Right lobe of liver (tissue), 6 donors: ENCODE measurements at regions not wholly inside any gene's neighbourhood (a gene's known extent, or its start where the extent isn't known, plus 50 kb on each side); places are given as distances from the start of the nearest gene placed in this dataset.

Source experiments
- ATAC-seq, 4 donors: fragments of 200-7000 bp; cut with Tn5 transposase; one replicate each; pipeline ENCODE4 v1.9.1; 2020; ENCODE audit warnings: mild to moderate bottlenecking in 4 of 4, moderate library complexity in 4 of 4
- DNase-seq, 3 donors: peaks; one replicate each; pipeline ENCODE4 v3.0.0-alpha.2; 2020
- H3K27ac ChIP-seq, 3 donors: fragments of 200-600 bp; one replicate each; pipeline ENCODE4 v1.8.0; 2022
- H3K27me3 ChIP-seq, 2 donors: fragments of 200-600 bp; one replicate each; pipeline ENCODE4 v1.8.0; 2022
- H3K36me3 ChIP-seq, 4 donors: fragments of 200-600 bp; sonication (generic) in 1 of 4; one replicate each; pipeline versions ENCODE4 v1.5.1 to v1.8.0; 2017 to 2022; ENCODE audit warnings: control low read depth in 1 of 4
- H3K4me1 ChIP-seq, 4 donors: fragments of 200-600 bp; sonication (generic) in 1 of 4; one replicate each; pipeline versions ENCODE4 v1.5.1 to v1.8.0; 2017 to 2022; ENCODE audit warnings: control low read depth in 1 of 4
- H3K4me3 ChIP-seq, 3 donors: fragments of 200-600 bp; one replicate each; pipeline ENCODE4 v1.8.0; 2022
- H3K9me3 ChIP-seq, 4 donors: fragments of 200-600 bp; sonication (generic) in 1 of 4; one replicate each; pipeline versions ENCODE4 v1.5.1 to v1.8.0; 2017 to 2022; ENCODE audit warnings: control low read depth in 1 of 4
- POLR2A ChIP-seq: fragments of 450-650 bp; IDR thresholded peaks from one replicate; pipeline ENCODE4 v1.6.1; 2017; ENCODE audit warnings: antibody characterized with exemption, mild to moderate bottlenecking
- WGBS: methylation state at CpG from one replicate; pipeline ENCODE4 v1.1.6; 2018; ENCODE audit warnings: low coverage, low lambda C conversion rate; ENCODE audit not compliant: insufficient coverage; ENCODE audit errors: missing lambda C conversion rate; 5-methylcytosine and 5-hydroxymethylcytosine counted together
- intact Hi-C, 2 donors: fragments of 100-400 bp; cut with DNase I; formaldehyde crosslinking; loops; one replicate each; pipeline versions ENCODE4 v1.11.2 to v1.14.1; 2022
- TF ChIP-seq, protein P1 (sequence below), 4 donors: fragments of 200-600 bp in 3 of 4; fragments of 450-650 bp in 1 of 4; IDR thresholded peaks; one replicate each; pipeline versions ENCODE4 v1.5.1 to v1.8.0; 2016 to 2022; ENCODE audit warnings: antibody characterized with exemption in 4 of 4, mild to moderate bottlenecking in 2 of 4
- donor health status: DM: no; HTN: yes; CAD: no.
- donor health status: DM: no; HTN: no; CAD: no.
- donor health status: DM: no; HTN: no; CAD: no.
- donor health status: DM: no; HTN: yes; CAD: no.
- donor health status: DM: no; HTN: yes; CAD: no.

DNA sequence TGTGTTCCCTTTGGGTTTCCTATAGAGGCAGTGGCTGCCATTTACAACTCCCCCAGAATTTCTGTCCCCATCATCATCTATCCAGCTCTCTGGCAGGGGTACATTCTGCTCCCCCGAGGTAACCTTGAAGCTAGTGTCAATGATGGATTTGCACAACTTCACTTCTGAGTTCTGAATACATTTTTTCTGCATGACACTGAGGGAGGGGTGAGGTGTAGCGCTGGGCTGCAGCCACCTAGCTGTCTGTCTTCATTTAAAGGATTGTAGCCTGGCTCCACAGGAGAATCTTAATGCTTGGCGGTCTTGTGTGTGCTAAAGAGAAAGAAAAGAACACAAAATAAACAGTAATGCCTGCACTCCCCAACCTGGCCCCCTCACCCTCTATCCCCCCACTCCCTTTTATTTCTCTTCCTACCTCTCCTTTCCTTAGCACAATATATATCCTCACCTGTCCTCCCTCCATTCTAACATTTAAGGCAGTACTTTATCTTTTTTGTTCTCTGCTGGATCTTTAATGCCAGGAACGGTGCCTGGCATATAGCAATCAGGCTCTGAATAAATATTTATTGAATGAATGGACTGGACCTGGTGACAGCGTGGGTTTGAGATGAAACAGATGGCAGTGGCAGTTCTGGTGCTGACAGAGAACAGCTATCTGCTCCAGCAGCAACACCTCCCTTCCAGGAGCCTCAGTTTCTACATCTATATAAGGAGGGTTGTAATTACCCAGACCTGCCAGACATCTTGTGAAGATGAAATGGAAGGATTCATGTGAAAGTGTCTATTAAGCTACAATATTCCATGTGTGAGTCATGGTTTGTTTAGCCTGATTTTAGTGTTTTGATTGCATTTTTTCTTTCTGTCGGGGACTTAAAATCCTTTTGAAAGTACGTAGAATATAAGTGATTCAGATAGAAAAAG, 163.5 kb upstream of the CDH11 start:
- WGBS = 42% methylated on average over 6 of the region's 7 CpGs
- Histone ChIP-seq H3K9me3 (no peaks in the 10 kb centered on the region), H3K36me3 (no peaks in the 10 kb centered on the region), H3K4me3 (no peak overlapping the region), H3K27me3 (no peaks in the 10 kb centered on the region), H3K27ac (no peak overlapping the region), H3K4me1 (no peaks in the 10 kb centered on the region)
- intact Hi-C loops = no loop called here
- TF ChIP-seq, protein P1, sequence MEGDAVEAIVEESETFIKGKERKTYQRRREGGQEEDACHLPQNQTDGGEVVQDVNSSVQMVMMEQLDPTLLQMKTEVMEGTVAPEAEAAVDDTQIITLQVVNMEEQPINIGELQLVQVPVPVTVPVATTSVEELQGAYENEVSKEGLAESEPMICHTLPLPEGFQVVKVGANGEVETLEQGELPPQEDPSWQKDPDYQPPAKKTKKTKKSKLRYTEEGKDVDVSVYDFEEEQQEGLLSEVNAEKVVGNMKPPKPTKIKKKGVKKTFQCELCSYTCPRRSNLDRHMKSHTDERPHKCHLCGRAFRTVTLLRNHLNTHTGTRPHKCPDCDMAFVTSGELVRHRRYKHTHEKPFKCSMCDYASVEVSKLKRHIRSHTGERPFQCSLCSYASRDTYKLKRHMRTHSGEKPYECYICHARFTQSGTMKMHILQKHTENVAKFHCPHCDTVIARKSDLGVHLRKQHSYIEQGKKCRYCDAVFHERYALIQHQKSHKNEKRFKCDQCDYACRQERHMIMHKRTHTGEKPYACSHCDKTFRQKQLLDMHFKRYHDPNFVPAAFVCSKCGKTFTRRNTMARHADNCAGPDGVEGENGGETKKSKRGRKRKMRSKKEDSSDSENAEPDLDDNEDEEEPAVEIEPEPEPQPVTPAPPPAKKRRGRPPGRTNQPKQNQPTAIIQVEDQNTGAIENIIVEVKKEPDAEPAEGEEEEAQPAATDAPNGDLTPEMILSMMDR (IDR thresholded peaks at IDR 0.05) = no peak
- TF ChIP-seq POLR2A = no peak
- DNase-seq (no peak), ATAC-seq (no peak)

- H3K27ac ChIP-seq = no peak overlapping the region
Measured at GRCh38 chr16:65284626-65285025, 162.8 kb upstream of the CDH11 start.

DNA sequence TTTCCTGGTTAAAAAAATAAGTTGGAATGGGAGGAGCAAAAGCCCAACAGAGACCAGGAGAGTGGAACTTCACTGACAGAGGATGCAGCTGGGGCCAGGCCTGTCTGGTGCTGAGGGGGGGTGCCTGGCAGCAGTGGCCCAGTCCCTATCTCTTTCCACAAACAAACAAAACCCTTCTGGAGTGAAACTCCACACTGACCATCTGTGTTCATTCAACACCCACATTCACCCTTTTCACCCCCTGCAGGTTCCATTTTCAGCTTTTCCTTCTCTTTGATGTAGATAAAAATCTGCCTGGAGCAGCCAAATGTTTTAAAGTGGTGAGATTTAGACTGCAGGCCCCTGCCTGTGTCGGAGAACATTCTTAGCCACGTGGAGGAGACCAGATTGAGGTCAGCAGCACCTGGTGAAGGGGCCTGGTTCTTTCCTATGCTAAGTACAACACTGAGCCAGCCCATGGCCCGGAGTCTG, 161.4 kb upstream of the CDH11 start:
- 25% methylated on average over 2 of the region's 3 CpGs for WGBS
- Histone ChIP-seq H3K4me3 (no peak overlapping the region), H3K4me1 (no peaks in the 10 kb centered on the region), H3K27me3 (no peaks in the 10 kb centered on the region), H3K9me3 (no peaks in the 10 kb centered on the region), H3K27ac (no peak overlapping the region), H3K36me3 (no peaks in the 10 kb centered on the region)
- ATAC-seq (no peak), DNase-seq (no peak)
- no peak for TF ChIP-seq POLR2A
- TF ChIP-seq, protein P1 (IDR thresholded peaks at IDR 0.05) = no peak
- intact Hi-C loops = no loop called here

More at GRCh38 chr16:65284626-65285025, 162.8 kb upstream of the CDH11 start:
- H3K9me3 ChIP-seq = no peaks in the 10 kb centered on the region
- TF ChIP-seq POLR2A = no peak
- TF ChIP-seq, protein P1 (IDR thresholded peaks at IDR 0.05) = no peak
- DNase-seq (no peak), ATAC-seq (no peak)
- 35% methylated on average over 7 of the region's 8 CpGs for WGBS
- intact Hi-C loops = no loop called here
- no peaks in the 10 kb centered on the region for H3K36me3 ChIP-seq
- no peak overlapping the region for H3K4me3 ChIP-seq
- H3K27me3 ChIP-seq = no peaks in the 10 kb centered on the region
- H3K4me1 ChIP-seq = no peaks in the 10 kb centered on the region

DNA sequence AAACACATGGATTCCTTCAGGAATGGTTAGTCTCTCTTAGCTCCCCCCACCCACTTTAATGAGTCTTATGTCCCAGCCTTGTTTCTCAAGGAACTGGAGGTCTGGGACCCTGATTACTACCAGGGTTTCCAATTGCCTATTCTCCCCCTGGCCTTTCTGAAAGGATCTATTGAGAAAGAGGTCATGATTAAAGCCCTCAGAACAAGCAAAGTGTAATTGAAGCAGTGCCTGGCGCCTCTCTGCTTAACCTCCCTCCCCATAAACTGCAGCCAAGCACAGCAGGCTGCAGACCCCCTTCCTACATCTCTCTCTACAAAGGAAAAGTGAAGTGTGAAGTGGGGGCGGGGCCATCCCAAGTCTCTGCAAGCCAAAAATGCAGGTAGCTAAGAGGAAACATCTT, 159.7 kb upstream of the CDH11 start:
- ATAC-seq (no peak), DNase-seq (no peak)
- no peak for TF ChIP-seq POLR2A
- TF ChIP-seq, protein P1 (IDR thresholded peaks at IDR 0.05) = no peak
- intact Hi-C loops = no loop called here
- Histone ChIP-seq H3K27ac (no peak overlapping the region), H3K36me3 (no peaks in the 10 kb centered on the region), H3K9me3 (no peaks in the 10 kb centered on the region), H3K4me1 (no peaks in the 10 kb centered on the region), H3K27me3 (no peaks in the 10 kb centered on the region), H3K4me3 (no peak overlapping the region)
- 51% methylated on average over 2 of the region's 2 CpGs for WGBS
